Fibroblast of peridontal ligament (primary cell): ENCODE measurements at regions not wholly inside any gene's neighbourhood (a gene's known extent, or its start where the extent isn't known, plus 50 kb on each side); places are given as distances from the start of the nearest gene placed in this dataset.
"Not testable (repeated sequence)": the region's sequence is repeated elsewhere in the genome, so short reads cannot be mapped to it uniquely, and the experiment has no call there.

Experiments
- DNase-seq: peaks from one replicate; pipeline ENCODE4 v3.0.0-alpha.2; 2010; ENCODE audit errors: extremely low read depth

DNA sequence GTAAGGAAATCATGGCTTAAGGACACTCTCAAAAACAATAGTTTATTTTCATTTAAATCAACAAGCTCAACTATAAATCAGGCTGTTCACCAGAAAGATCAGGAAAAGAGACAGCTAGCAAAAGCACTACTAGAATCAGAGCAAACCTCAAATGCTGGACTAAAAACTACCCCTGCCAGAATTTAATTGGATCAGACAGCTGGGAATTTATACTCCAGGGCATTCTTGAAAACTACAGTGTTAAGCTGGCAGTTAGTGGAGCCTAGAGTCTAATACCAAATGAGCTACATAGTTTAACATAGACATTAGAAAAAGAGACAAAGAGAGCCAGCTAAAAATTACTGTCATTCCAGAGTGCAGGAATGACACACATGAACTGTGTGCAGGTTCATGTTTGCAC, 1016.4 kb upstream of the CRIM1 start:
- no peak for DNase-seq

DNA sequence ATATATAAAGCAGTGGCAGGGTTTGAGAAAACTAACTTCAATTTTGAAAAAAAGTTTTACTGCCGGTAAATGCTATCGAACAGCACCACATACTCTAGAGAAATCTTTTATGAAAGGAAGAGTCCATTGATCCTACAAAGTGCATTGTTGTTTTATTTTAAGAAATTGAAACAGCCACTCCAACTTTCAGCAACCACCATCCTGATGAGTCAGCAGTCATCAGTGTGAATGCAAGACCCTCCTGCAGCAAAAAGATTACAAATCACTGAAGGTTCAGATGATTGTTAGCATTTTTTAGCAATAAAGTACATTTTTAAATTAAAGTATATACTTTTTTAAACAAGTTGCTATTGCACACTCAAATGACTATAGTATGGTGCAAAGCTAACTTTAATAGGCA, 1017.7 kb upstream of the CRIM1 start:
- DNase-seq: no peak

GRCh38 chr2:35314049-35314448, 1041.5 kb upstream of the CRIM1 start:
- no peak for DNase-seq

DNA sequence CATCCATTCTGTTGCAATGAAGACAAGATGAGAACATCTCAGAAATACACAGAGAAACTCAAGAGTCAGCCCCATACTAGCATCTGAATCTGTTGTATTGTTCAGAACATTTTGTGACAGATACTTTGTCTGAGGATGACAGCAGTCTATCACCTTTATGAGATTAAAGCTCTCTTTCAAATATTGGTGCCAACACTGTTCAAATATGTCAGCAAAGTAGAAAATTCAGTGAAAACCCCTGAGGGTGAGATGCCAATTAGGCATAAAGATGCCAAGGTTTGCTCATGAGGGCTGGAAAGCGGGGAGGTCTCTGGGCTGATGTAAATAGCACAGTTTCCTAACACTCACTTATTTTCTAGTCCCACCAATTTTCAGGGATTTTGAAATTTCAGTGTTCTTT, 1054.2 kb upstream of the CRIM1 start:
- no peak for DNase-seq

DNA sequence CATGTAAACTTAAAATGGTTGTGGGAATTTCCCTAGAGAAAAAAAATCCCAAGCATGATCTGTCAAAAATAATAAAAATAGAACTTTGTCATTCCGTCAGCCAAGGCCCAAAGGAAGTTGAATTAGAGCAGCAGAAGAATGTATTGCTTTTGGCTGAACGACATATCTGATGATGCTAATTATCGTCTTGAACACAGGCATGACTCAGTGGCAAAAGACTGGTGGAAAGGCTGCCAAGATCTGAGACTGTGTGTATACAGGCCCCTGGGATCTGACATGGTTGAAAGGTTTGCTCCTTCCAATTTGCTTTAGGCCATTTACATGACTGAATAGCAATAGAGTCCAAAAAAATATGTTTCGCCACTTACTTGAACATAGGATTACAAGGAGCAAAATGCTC, 1057.1 kb upstream of the CRIM1 start:
- peak; percentile 55 for DNase-seq

GRCh38 chr2:35297403-35297802, 1058.2 kb upstream of the CRIM1 start:
- DNase-seq: no peak

DNA sequence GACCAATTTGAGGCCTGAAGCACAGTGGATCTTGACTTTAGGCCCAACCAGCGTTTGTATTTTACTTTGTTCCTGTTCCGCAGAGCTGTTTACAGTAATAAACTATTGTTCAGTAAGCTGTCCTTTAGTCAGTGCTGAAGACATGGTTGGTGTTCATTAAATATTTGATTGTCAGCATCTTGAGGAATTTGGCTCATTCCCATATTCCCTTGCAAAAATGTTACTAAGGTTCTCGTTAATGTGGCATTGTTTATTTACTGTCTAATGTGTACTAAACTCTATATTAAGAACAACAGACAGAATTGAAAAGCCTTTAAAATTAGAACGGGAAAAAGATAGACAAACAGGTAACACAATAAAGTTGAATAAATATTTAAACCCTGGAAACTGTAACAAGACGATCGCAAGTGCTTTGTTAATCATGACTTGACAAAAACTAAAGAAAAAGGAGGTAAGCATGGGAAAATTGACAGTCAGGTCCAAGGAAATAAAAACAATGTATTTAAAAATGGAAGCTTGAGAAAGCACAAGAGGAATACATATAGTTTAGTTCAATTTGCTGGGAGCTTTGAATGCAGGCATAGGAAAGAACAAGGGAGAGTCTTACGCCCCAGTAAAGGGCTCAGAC, 1060.8 kb upstream of the CRIM1 start:
- DNase-seq: no peak

- DNase-seq: no peak
Observed at GRCh38 chr2:35293261-35293660, 1062.3 kb upstream of the CRIM1 start.

GRCh38 chr2:35292199-35292598, 1063.4 kb upstream of the CRIM1 start:
- DNase-seq: no peak

DNA sequence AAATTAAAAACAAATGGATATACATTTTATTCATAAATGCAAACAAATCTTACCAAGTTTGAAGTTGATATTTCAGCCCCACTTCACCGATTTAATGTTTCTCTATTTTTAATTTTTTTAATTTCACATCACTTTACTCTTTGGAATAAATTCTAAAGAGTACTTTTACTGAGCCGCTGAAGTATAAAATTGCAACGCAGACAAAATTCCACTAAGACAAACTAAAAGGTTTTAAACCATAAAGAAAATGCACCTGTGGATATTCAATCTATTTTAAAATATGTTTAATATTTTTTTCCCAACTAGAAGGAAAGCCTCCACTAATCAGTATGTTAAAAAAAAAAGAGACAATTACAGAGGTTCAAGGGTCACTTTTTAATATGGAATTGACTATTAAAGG, 1073.9 kb upstream of the CRIM1 start:
- DNase-seq: no peak

DNA sequence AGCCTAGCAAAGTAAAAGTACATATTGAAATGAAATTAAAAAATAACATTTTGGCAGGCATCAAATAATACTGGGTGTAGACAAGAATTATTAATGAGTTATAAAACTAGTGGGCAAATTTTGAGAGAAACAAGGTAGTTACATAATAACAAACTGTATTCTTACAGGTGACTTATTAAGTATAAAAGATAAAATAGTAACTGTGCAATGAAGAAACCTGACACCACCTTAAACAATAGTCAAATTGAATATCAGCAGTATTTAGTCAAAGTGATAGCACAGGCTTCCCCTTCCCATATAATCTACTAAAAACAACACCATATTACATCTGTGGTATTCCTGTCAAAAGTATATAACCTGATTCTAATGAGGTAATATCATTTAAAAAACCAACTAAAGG, 1099.8 kb upstream of the CRIM1 start:
- no peak for DNase-seq

DNA sequence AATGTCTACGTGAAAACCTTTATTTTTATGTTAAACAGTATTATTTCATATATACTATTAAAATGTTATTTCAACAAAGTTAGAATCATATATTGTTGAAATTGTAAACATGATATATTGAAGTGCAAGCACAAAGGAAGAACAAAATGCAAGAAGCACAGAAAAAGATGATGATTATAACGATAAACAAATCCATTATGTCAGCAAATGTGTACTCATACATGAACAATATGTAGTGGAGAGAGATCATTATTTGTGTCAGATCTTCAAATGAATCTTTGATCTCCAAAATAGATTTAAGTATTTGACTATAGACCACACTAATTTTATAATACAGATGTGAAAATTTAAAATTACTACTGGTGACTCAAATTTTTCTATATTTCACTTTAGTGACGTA, 1104.4 kb upstream of the CRIM1 start:
- no peak for DNase-seq

DNA sequence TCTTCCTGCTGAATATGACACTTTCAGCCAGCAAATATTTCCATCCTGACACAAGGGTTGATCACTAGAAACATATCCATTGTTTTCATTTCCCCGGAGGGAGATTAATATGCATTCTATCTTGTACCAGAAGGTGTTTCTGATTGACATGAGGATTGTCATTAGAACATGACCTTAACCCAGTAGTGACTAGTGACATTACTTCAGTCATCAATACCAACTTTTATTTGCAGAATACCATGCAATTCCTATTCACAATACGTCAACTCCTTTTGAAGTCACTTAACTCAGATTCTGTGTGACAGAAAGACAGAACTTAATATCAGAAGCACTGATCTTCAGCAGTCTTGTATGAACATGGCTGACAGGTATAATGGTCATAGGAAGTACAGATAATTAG, 1108.9 kb upstream of the CRIM1 start:
- DNase-seq: no peak

DNA sequence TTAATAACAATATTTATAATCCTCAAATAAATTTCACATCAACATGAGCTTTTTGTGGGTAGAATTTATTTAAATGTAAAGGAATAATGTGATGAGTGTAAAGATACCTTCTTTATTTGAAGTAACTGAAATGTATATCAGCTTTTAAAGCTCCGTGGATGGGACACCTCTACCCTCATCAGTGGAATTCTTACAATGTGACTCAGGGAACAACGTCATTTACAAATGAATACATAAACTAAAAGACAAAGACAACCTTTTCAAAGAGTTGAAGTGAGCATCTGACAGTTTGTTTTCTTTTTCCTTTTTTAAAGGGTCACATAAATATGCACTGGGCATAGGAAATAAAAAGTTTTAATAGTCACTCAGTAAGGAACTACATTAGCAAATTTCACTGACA, 1127.0 kb upstream of the CRIM1 start:
- no peak for DNase-seq

GRCh38 chr2:35220461-35220860, 1135.1 kb upstream of the CRIM1 start:
- no peak for DNase-seq

DNA sequence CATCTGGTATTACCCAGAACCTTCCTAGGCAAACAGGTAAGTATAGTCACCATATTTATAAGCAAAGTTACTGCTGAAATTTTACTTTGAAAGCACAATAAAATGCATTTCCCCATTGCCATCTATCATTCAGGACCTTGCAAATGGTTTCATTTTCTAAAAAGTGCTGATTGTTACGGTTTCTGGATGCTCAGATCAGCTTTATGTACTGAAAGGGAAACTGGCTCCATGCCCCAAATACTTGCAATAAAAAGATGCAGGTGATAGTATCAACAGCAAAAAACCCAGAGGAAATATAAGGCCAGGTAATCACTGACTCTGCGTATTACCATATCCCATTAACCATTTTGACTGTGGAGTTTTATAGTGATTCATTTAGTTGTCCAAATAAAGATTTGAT, 1150.7 kb upstream of the CRIM1 start:
- no peak for DNase-seq

- DNase-seq: no peak
Observed at GRCh38 chr2:35204323-35204722, 1151.3 kb upstream of the CRIM1 start.

GRCh38 chr2:35199298-35199697, 1156.3 kb upstream of the CRIM1 start:
- DNase-seq: no peak

GRCh38 chr2:35185861-35186412, 1169.6 kb upstream of the CRIM1 start:
- DNase-seq: no peak

- DNase-seq: no peak
Observed at GRCh38 chr2:35184471-35184870, 1171.1 kb upstream of the CRIM1 start.

DNA sequence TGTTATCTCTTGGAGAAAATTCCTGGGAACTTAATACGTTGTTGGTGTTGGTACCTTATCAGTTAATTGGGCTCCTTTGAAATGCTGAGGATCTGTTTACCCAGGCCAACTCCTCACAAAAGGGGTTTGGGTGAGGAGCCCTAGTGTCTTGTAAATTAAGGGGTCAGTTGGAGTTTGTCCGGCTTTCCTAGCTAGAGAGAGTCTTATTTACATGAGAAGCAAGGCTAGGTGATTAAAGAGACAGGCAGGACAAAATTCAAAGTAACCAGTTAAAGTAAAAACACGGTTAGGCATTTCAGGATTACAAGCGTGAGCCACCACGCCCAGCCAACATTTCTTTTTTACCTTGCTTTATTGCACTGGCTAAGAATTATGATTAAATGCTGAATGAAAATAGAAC, 1178.9 kb upstream of the CRIM1 start:
- DNase-seq: not testable (repeated sequence)

DNA sequence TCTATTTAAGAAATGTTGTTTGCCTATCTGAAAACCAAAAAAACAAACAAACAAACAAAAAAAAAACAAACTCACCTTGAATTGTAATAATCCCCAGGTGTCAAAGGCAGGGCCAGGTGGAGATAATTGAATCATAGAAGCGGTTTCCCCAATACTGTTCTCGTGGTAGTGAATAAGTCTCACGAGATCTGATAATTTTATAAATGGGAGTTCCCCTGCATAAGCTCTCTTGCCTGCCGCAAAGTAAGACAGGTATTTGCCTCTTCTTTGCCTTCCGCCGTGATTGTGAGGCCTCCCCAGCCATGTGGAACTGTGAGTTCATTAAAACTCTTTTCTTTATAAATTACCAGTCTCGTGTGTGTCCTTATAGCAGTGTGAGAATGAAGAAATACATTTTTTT, 1180.7 kb upstream of the CRIM1 start:
- DNase-seq: no peak

- DNase-seq: no peak
Observed at GRCh38 chr2:35172687-35173086, 1182.9 kb upstream of the CRIM1 start.

DNA sequence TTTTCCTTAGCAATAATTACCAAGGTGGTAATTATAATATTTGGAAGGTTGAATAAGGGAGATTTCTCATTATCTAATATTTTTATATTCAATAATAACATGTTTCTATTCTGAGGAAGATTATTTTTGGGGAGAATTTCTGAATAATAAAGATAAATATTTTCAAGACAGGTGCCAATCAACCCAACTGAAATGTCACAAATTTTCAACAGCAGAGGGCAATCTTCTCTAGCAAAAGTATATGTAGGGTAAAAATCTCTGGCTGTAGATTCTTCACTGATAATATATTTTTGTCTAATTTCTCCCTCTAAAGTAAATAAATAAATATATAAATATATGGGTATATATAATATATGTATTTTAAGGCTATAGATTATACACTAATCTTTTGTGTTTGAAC, 1187.2 kb upstream of the CRIM1 start:
- no peak for DNase-seq
